KMS-11 (cell line): ENCODE measurements at regions not wholly inside any gene's neighbourhood (a gene's known extent, or its start where the extent isn't known, plus 50 kb on each side); places are given as distances from the start of the nearest gene placed in this dataset.

Source experiments
- H2AFZ ChIP-seq: fragments of 200-600 bp; sonication (generic); 2 replicates; pipeline ENCODE4 v1.6.1; 2016; ENCODE audit warnings: antibody characterized with exemption, mixed run types, low read depth
- H3K27ac ChIP-seq: fragments of 200-600 bp; sonication (generic); 2 replicates; pipeline ENCODE4 v1.6.1; 2016; ENCODE audit warnings: mild to moderate bottlenecking, mixed run types
- H3K27me3 ChIP-seq: fragments of 200-600 bp; sonication (generic); 2 replicates; pipeline ENCODE4 v1.6.1; 2017; ENCODE audit warnings: mild to moderate bottlenecking, low read depth, mixed run types, moderate library complexity; ENCODE audit not compliant: insufficient read depth
- H3K36me3 ChIP-seq: fragments of 200-600 bp; sonication (generic); 2 replicates; pipeline ENCODE4 v1.6.1; 2017; ENCODE audit warnings: mild to moderate bottlenecking, mixed run types; ENCODE audit not compliant: insufficient read depth
- H3K4me1 ChIP-seq: fragments of 200-600 bp; sonication (generic); 2 replicates; pipeline ENCODE4 v1.6.1; 2016; ENCODE audit warnings: mild to moderate bottlenecking, low read depth, mixed run types; ENCODE audit not compliant: poor library complexity, severe bottlenecking
- H3K4me2 ChIP-seq: fragments of 200-600 bp; sonication (generic); 2 replicates; pipeline ENCODE4 v1.7.0; 2016; ENCODE audit warnings: mild to moderate bottlenecking, mixed run types
- H3K4me3 ChIP-seq: fragments of 200-600 bp; sonication (generic); IDR thresholded peaks from 2 replicates; pipeline ENCODE4 v1.6.1; 2017; ENCODE audit warnings: low read depth, low read length, mixed read lengths; ENCODE audit not compliant: insufficient read depth
- H3K79me2 ChIP-seq: fragments of 200-600 bp; sonication (generic); 2 replicates; pipeline ENCODE4 v1.6.1; 2016; ENCODE audit warnings: low read depth, mixed run types; ENCODE audit not compliant: insufficient read depth
- H3K9ac ChIP-seq: fragments of 200-600 bp; sonication (generic); 2 replicates; pipeline ENCODE4 v1.6.1; 2016; ENCODE audit warnings: mild to moderate bottlenecking, mixed run types
- H4K20me1 ChIP-seq: fragments of 200-600 bp; sonication (generic); 2 replicates; pipeline ENCODE4 v1.6.1; 2016; ENCODE audit warnings: mild to moderate bottlenecking, mixed run types; ENCODE audit not compliant: insufficient read depth
- TF ChIP-seq, protein P1 (sequence below): fragments of 200-600 bp; sonication (generic); conservative IDR thresholded peaks from 2 replicates; pipeline ENCODE4 v1.6.1; 2017; ENCODE audit warnings: low read depth, mild to moderate bottlenecking, antibody characterized with exemption, low read length, moderate library complexity, mixed read lengths

DNA sequence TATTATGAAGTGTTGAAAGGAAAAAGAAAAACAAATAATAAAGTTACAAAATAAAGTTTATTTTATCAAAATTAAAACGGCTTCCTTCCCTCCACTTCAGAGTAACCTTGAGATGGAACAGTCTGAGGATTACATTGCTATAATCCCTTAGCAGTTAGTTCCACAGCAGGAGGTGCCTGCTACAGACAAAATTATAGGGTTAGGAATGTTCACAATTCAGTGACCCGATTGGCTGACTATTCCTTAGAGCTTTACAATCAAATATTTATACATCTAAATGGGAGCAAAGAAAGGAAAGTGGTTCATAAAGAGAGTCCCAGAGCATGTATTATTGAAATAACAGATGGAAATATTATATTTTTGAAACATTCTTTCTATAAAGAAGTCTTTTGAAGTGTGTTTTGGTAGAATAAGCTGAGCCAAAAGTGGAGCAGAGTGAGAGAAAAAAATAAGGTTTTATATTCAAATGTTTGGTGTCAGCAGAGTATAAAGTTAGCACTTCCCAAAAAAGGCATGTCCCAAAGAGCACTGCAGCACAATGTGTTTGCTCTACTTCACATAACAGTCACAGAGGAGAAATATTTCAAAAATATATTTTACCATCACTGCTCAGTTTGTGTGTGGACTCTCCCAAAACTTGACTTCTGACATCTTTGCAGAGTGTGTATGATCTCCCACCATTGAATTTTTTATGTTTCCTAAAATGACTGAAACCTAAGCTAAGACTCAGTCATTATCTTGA lies 71.4 kb upstream of the GORAB start:
- no peaks in the 10 kb centered on the region for H3K79me2 ChIP-seq
- H3K4me2 ChIP-seq, result no peak overlapping the region
- no peaks in the 10 kb centered on the region for H3K4me1 ChIP-seq
- H3K9ac ChIP-seq, result no peak overlapping the region
- no peaks in the 10 kb centered on the region for H3K36me3 ChIP-seq
- no peak overlapping the region for H3K4me3 ChIP-seq
- no peak overlapping the region for H2AFZ ChIP-seq
- no peaks in the 10 kb centered on the region for H3K27me3 ChIP-seq
- no peaks in the 10 kb centered on the region for H4K20me1 ChIP-seq
- TF ChIP-seq, protein P1, sequence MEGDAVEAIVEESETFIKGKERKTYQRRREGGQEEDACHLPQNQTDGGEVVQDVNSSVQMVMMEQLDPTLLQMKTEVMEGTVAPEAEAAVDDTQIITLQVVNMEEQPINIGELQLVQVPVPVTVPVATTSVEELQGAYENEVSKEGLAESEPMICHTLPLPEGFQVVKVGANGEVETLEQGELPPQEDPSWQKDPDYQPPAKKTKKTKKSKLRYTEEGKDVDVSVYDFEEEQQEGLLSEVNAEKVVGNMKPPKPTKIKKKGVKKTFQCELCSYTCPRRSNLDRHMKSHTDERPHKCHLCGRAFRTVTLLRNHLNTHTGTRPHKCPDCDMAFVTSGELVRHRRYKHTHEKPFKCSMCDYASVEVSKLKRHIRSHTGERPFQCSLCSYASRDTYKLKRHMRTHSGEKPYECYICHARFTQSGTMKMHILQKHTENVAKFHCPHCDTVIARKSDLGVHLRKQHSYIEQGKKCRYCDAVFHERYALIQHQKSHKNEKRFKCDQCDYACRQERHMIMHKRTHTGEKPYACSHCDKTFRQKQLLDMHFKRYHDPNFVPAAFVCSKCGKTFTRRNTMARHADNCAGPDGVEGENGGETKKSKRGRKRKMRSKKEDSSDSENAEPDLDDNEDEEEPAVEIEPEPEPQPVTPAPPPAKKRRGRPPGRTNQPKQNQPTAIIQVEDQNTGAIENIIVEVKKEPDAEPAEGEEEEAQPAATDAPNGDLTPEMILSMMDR, result no peak
- no peak overlapping the region for H3K27ac ChIP-seq

GRCh38 chr1:170461291-170461747 lies 70.6 kb upstream of the GORAB start:
- Histone ChIP-seq H2AFZ (no peak overlapping the region), H3K27me3 (no peaks in the 10 kb centered on the region), H3K27ac (no peak overlapping the region), H3K79me2 (no peaks in the 10 kb centered on the region), H4K20me1 (no peaks in the 10 kb centered on the region), H3K4me3 (no peak overlapping the region), H3K9ac (no peak overlapping the region), H3K4me2 (no peak overlapping the region), H3K36me3 (no peaks in the 10 kb centered on the region), H3K4me1 (no peaks in the 10 kb centered on the region)
- TF ChIP-seq, protein P1, result no peak

- H3K9ac ChIP-seq, result no peak overlapping the region
- no peak overlapping the region for H3K4me3 ChIP-seq
- H2AFZ ChIP-seq, result no peak overlapping the region
- H4K20me1 ChIP-seq, result no peaks in the 10 kb centered on the region
- H3K36me3 ChIP-seq, result no peaks in the 10 kb centered on the region
- H3K4me2 ChIP-seq, result no peak overlapping the region
- TF ChIP-seq, protein P1, result no peak
- no peak overlapping the region for H3K27ac ChIP-seq
- H3K79me2 ChIP-seq, result no peaks in the 10 kb centered on the region
- no peaks in the 10 kb centered on the region for H3K27me3 ChIP-seq
- H3K4me1 ChIP-seq, result no peaks in the 10 kb centered on the region
Observed at GRCh38 chr1:170461762-170462384, 70.1 kb upstream of the GORAB start.

DNA sequence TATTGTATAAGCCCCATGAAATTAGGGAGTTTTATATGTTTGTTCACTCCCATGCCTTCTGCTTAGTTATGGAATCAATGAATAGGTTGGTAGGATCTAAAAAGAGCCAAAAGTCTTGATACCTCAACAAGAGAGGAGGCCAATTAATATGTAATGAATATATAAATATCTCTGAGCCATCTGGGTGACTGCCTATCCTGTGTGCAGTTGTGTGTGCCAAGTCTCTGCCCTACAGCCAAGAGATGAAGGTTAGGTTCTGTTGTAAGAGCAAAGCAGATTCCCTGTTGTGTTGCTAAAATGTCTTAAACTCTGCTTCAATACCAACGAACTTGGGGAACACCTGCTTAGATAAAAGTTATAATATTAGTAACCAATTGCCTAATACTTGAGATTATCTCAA lies 61.8 kb upstream of the GORAB start:
- TF ChIP-seq, protein P1, result no peak
- no peak overlapping the region for H3K27ac ChIP-seq

More for the DNA sequence above, 61.8 kb upstream of the GORAB start:
- Histone ChIP-seq H3K36me3 (no peaks in the 10 kb centered on the region), H3K79me2 (no peaks in the 10 kb centered on the region), H3K4me3 (no peak overlapping the region), H3K27me3 (no peaks in the 10 kb centered on the region), H4K20me1 (no peaks in the 10 kb centered on the region), H3K4me1 (no peaks in the 10 kb centered on the region), H3K9ac (no peak overlapping the region), H2AFZ (no peak overlapping the region), H3K4me2 (no peak overlapping the region)
